Fibroblast of pulmonary artery (primary cell): ENCODE measurements at regions not wholly inside any gene's neighbourhood (a gene's known extent, or its start where the extent isn't known, plus 50 kb on each side); places are given as distances from the start of the nearest gene placed in this dataset.

Experiments used
- DNase-seq: peaks from one replicate; pipeline ENCODE4 v3.0.0-alpha.2; 2010; ENCODE audit warnings: low read depth
- H3K4me3 ChIP-seq: replicated peaks from 2 replicates; pipeline ENCODE4 v1.5.1; 2011; ENCODE audit warnings: low read depth, mild to moderate bottlenecking, control low read depth, low read length, moderate library complexity
- CTCF ChIP-seq: IDR thresholded peaks from 2 replicates; pipeline ENCODE4 v1.5.1; 2011; ENCODE audit warnings: mild to moderate bottlenecking, control low read depth, low read length, inconsistent platforms; ENCODE audit errors: missing control alignments

- peak; percentile 36 for DNase-seq
- TF ChIP-seq CTCF, result no peak
- H3K4me3 ChIP-seq, result no peak overlapping the region
Measured at GRCh38 chr2:106956416-106956815, 70.4 kb upstream of the ST6GAL2 start.

GRCh38 chr2:106956879-106957278 is 70.9 kb upstream of the ST6GAL2 start:
- TF ChIP-seq CTCF, result no peak
- DNase-seq, result peak; percentile 91
- H3K4me3 ChIP-seq, result no peak overlapping the region

GRCh38 chr2:106959975-106960682 is 74.2 kb upstream of the ST6GAL2 start:
- DNase-seq, result no peak
- H3K4me3 ChIP-seq, result no peak overlapping the region
- TF ChIP-seq CTCF, result no peak

GRCh38 chr2:106960683-106961161 is 74.8 kb upstream of the ST6GAL2 start:
- H3K4me3 ChIP-seq, result no peak overlapping the region
- TF ChIP-seq CTCF, result no peak
- peak; percentile 25 for DNase-seq

GRCh38 chr2:106961328-106961727 is 75.4 kb upstream of the ST6GAL2 start:
- no peak for TF ChIP-seq CTCF
- no peak for DNase-seq
- no peak overlapping the region for H3K4me3 ChIP-seq

GRCh38 chr2:106963156-106963555 is 77.2 kb upstream of the ST6GAL2 start:
- no peak for TF ChIP-seq CTCF
- DNase-seq, result peak; percentile 40
- no peak overlapping the region for H3K4me3 ChIP-seq

- no peak overlapping the region for H3K4me3 ChIP-seq
- DNase-seq, result no peak
- TF ChIP-seq CTCF, result no peak
Measured at GRCh38 chr2:106963893-106964292, 77.9 kb upstream of the ST6GAL2 start.
